ENCODE measurements at regions not wholly inside any gene's neighbourhood (a gene's known extent, or its start where the extent isn't known, plus 50 kb on each side); places are given as distances from the start of the nearest gene placed in this dataset.
"Not testable (repeated sequence)": the region's sequence is repeated elsewhere in the genome, so short reads cannot be mapped to it uniquely, and the experiment has no call there.

DNA sequence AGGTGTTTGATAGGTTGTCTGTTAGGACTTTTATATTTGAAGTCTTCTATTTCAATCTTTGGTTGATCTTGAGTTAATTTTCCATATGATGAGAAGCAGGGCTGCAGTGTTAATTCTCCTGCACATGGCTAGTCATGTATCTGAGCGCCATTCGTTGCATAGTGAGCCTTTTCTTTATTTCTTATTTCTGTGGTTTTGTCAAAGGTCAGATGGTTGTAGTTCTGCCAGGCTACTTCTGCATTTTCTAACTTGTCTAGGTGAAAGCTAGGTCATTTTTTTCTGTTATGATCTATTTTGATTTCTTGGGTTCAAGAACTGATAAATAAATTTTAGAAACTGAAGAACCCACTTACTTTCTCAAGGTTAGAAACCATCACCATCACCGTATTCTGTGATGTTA is 56.7 kb downstream of the CCDC74A start:
- H3K4me1 Mint-ChIP-seq = no peaks in the 10 kb centered on the region
- H3K27ac Mint-ChIP-seq = no peak overlapping the region
- no peaks in the 10 kb centered on the region for H3K36me3 Mint-ChIP-seq
- no peak overlapping the region for H3K4me3 Mint-ChIP-seq
- H3K27me3 Mint-ChIP-seq = peaks cover 15% of the 10 kb centered on the region
- H3K9me3 Mint-ChIP-seq = no peaks in the 10 kb centered on the region

GRCh38 chr2:131584940-131585339 is 57.3 kb downstream of the CCDC74A start:
- H3K36me3 Mint-ChIP-seq = no peaks in the 10 kb centered on the region
- H3K4me3 Mint-ChIP-seq = no peak overlapping the region
- peaks cover 15% of the 10 kb centered on the region for H3K27me3 Mint-ChIP-seq
- no peak overlapping the region for H3K27ac Mint-ChIP-seq
- H3K9me3 Mint-ChIP-seq = no peaks in the 10 kb centered on the region
- H3K4me1 Mint-ChIP-seq = no peaks in the 10 kb centered on the region

DNA sequence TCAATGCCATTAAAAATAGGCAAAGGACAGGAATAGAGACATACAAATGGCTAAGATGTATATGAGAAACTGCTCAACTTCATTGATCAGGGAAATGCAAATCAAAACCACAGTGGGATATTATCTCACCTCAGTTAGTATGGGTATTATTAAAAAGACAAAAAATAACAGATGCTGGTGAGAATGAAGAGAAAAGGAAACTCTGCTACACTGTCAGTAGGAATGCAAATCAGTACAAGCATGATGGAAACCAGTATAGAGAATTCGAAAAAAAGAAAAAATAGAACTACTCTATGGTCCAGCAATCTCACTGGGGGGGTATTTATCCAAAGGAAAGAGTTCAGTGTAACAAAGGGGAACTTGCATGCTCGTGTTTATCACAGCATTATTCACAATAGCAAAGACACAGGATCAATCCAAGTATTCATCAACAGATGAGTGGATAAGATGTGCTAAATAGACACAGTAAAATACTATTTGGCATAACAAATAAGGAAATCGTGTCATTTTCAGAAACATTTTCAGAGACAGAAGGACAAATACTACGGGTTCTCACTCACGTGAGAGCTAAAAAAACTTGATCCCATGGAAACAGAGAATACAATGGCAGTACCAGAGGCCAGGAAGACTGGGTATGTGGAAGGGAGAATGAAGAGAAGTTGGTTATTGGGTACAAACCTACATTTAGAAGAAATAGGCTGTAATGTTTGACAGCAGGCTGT is 60.6 kb downstream of the CCDC74A start:
- H3K27me3 Mint-ChIP-seq = peaks cover 11% of the 10 kb centered on the region
- H3K4me3 Mint-ChIP-seq = no peak overlapping the region
- no peak overlapping the region for H3K27ac Mint-ChIP-seq
- H3K9me3 Mint-ChIP-seq = no peaks in the 10 kb centered on the region
- no peaks in the 10 kb centered on the region for H3K36me3 Mint-ChIP-seq
- H3K4me1 Mint-ChIP-seq = no peaks in the 10 kb centered on the region

- H3K9me3 Mint-ChIP-seq, H3K4me3 Mint-ChIP-seq, H3K27me3 Mint-ChIP-seq, H3K4me1 Mint-ChIP-seq, H3K36me3 Mint-ChIP-seq, H3K27ac Mint-ChIP-seq: not testable (repeated sequence)
These were observed 61.4 kb downstream of the CCDC74A start for GRCh38 chr2:131589126-131589525.

GRCh38 chr2:131590366-131590765 is 62.7 kb downstream of the CCDC74A start:
- H3K4me1 Mint-ChIP-seq = no peaks in the 10 kb centered on the region
- H3K36me3 Mint-ChIP-seq = no peaks in the 10 kb centered on the region
- H3K27me3 Mint-ChIP-seq = peaks cover 6% of the 10 kb centered on the region
- H3K4me3 Mint-ChIP-seq = no peak overlapping the region
- H3K27ac Mint-ChIP-seq = no peak overlapping the region
- no peaks in the 10 kb centered on the region for H3K9me3 Mint-ChIP-seq

DNA sequence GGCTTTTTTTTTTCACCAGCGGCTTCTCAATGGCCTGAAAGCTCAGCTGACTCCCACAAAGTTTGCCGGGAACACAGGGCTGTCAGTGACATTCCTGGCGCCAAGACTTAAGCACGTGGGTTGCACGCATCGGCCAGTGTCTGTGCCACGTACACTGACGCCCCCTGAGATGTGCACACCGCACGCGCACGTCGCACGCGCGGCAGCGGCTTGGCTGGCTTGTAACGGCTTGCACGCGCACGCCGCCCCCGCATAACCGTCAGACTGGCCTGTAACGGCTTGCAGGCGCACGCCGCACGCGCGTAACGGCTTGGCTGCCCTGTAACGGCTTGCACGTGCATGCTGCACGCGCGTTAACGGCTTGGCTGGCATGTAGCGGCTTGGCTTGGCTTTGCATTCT is 63.2 kb downstream of the CCDC74A start:
- H3K4me3 Mint-ChIP-seq = no peak overlapping the region
- H3K27ac Mint-ChIP-seq = no peak overlapping the region
- no peaks in the 10 kb centered on the region for H3K36me3 Mint-ChIP-seq
- no peaks in the 10 kb centered on the region for H3K4me1 Mint-ChIP-seq
- no peaks in the 10 kb centered on the region for H3K9me3 Mint-ChIP-seq
- peaks cover 6% of the 10 kb centered on the region for H3K27me3 Mint-ChIP-seq

DNA sequence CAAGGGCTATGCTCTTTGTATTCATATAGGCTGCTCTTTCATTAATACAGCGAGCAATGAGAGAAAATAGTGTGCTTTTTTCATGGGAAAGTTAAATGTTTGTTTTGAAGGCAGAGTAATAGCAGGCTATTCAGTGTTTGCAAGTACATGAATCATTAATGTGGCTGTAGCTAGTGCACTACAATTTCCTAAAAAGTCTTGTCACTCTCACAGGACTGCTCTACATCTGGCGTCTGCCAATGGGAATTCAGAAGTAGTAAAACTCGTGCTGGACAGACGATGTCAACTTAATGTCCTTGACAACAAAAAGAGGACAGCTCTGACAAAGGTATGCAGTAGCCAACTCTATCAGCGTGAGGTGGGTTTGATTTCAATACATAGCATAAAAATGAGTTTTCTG is 68.9 kb downstream of the CCDC74A start:
- H3K9me3 Mint-ChIP-seq = not testable (repeated sequence)

GRCh38 chr2:131602444-131602843 is 74.8 kb downstream of the CCDC74A start:
- not testable (repeated sequence) for H3K4me1 Mint-ChIP-seq, H3K27me3 Mint-ChIP-seq, H3K9me3 Mint-ChIP-seq, H3K4me3 Mint-ChIP-seq, H3K27ac Mint-ChIP-seq, H3K36me3 Mint-ChIP-seq

More for the DNA sequence above, 68.9 kb downstream of the CCDC74A start:
- not testable (repeated sequence) for H3K4me3 Mint-ChIP-seq, H3K4me1 Mint-ChIP-seq, H3K27ac Mint-ChIP-seq, H3K27me3 Mint-ChIP-seq, H3K36me3 Mint-ChIP-seq

DNA sequence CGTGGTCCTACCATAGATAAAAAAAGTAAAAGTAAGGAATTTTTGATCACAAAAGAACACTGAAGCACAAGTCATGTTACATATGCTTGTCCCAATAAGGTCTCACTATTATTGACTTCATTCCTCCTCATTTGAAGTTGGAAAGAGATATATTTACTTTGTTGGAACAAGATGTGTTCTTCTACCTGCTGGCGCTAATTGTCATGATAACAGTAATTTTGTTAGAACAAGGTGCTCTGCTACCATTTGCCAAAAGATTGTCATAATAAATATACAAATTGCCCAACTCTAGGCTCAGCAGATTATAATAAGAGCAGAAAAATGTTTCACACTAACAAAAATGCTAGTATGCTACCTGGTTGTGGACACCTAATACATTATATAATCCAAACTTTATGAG is 77.0 kb downstream of the CCDC74A start:
- not testable (repeated sequence) for H3K27ac Mint-ChIP-seq, H3K4me3 Mint-ChIP-seq, H3K36me3 Mint-ChIP-seq, H3K4me1 Mint-ChIP-seq, H3K9me3 Mint-ChIP-seq
- H3K27me3 Mint-ChIP-seq = peaks cover 18% of the 10 kb centered on the region

GRCh38 chr2:131606366-131606765 is 78.7 kb downstream of the CCDC74A start:
- peaks cover 19% of the 10 kb centered on the region for H3K27me3 Mint-ChIP-seq
- not testable (repeated sequence) for H3K9me3 Mint-ChIP-seq, H3K4me3 Mint-ChIP-seq, H3K27ac Mint-ChIP-seq, H3K36me3 Mint-ChIP-seq, H3K4me1 Mint-ChIP-seq

DNA sequence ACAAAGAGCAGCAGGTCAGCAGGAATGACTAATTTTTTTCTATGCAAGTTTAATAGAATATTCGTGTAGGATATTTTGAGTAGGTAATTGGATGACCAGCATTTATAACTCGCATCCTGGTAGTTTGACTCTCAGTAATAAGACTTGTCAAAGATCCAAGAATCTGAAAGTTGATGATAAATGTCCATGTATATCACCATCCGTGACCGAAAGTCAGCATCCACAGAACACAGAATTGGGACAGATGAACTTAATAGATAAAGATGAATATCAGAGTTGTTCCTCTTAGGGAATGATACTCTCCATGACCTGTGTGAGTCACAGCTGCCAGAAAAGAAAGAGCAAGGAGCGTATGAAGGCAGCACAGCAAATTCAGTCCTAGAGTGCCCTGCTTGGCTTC is 79.4 kb downstream of the CCDC74A start:
- not testable (repeated sequence) for H3K4me3 Mint-ChIP-seq, H3K4me1 Mint-ChIP-seq, H3K27ac Mint-ChIP-seq, H3K9me3 Mint-ChIP-seq, H3K36me3 Mint-ChIP-seq
- peaks cover 20% of the 10 kb centered on the region for H3K27me3 Mint-ChIP-seq

GRCh38 chr2:131614539-131614938 is 86.9 kb downstream of the CCDC74A start:
- H3K9me3 Mint-ChIP-seq, H3K4me3 Mint-ChIP-seq, H3K27me3 Mint-ChIP-seq, H3K36me3 Mint-ChIP-seq, H3K27ac Mint-ChIP-seq, H3K4me1 Mint-ChIP-seq: not testable (repeated sequence)

DNA sequence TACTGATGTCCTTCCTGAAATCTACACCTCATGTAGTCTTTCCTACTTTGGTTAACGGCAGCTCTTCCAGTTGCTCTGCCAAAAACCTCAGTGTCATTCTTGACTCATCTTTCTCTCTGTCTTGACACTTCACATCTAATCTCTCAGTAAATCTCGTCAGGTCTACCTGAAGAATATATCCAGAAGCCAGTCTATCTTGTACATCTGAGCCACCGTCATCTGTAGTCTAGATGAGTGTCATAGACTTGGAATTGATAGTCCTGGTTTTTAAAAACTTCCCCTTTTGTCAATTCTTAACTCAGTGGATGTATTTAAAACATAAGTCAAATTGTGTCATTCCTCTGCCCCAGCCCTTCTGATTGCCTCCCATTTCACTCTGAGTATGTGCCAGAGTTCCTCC is 90.6 kb downstream of the CCDC74A start:
- H3K4me1 Mint-ChIP-seq, H3K4me3 Mint-ChIP-seq, H3K27ac Mint-ChIP-seq, H3K36me3 Mint-ChIP-seq, H3K9me3 Mint-ChIP-seq, H3K27me3 Mint-ChIP-seq: not testable (repeated sequence)

- not testable (repeated sequence) for H3K36me3 Mint-ChIP-seq, H3K27me3 Mint-ChIP-seq, H3K27ac Mint-ChIP-seq, H3K4me3 Mint-ChIP-seq, H3K4me1 Mint-ChIP-seq, H3K9me3 Mint-ChIP-seq
These were observed 95.2 kb downstream of the CCDC74A start for GRCh38 chr2:131622874-131623273.

DNA sequence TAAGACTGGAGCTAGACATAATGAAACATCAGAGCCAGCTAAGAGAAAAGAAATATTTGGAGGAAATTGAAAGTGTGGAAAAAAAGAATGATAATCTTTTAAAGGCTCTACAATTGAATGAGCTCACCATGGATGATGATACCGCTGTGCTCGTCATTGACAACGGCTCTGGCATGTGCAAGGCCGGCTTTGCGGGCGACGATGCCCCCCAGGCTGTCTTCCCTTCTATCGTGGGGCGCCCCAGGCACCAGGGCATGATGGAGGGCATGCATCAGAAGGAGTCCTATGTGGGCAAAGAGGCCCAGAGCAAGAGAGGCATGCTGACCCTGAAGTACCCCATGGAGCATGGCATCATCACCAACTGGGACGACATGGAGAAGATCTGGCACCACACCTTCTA is 98.3 kb downstream of the CCDC74A start:
- H3K36me3 Mint-ChIP-seq, H3K4me3 Mint-ChIP-seq, H3K27me3 Mint-ChIP-seq, H3K4me1 Mint-ChIP-seq, H3K27ac Mint-ChIP-seq, H3K9me3 Mint-ChIP-seq: not testable (repeated sequence)

DNA sequence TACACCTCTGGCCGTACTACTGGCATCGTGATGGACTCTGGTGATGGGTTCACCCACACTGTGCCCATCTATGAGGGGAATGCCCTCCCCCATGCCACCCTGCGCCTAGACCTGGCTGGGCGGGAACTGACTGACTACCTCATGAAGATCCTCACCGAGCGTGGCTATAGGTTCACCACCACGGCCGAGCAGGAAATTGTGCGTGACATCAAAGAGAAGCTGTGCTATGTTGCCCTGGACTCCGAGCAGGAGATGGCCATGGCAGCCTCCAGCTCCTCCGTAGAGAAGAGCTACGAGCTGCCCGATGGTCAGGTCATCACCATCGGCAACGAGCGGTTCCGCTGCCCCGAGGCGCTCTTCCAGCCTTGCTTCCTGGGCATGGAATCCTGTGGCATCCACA is 98.9 kb downstream of the CCDC74A start:
- H3K4me1 Mint-ChIP-seq, H3K27ac Mint-ChIP-seq, H3K9me3 Mint-ChIP-seq, H3K27me3 Mint-ChIP-seq, H3K36me3 Mint-ChIP-seq, H3K4me3 Mint-ChIP-seq: not testable (repeated sequence)

DNA sequence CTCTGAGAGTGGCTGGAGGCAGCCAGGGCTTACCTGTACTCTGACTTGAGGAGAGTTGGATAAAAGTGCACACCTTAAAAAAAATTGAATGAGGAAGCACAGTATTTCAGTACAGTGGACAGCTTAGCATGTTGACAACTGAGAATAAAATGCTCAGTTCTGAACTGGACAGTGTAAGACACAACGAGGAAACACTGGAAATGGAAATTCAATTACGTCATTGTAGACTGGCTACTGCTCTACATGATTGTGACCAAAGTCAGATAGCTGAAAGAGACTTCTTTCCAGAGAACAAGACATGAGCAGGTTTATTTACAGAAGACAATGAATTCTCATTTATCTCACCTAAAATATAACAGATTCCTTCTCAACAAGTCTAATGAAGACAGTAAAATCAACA is 100.1 kb downstream of the CCDC74A start:
- H3K4me3 Mint-ChIP-seq, H3K27me3 Mint-ChIP-seq, H3K27ac Mint-ChIP-seq, H3K9me3 Mint-ChIP-seq, H3K4me1 Mint-ChIP-seq, H3K36me3 Mint-ChIP-seq: not testable (repeated sequence)

Data from activated naive CD4-positive, alpha-beta T cell treated with anti-CD3 and anti-CD28 coated beads, Interleukin-2, amount 50 U/mL, for 24 hours (primary cell).